ENCODE measurements at regions not wholly inside any gene's neighbourhood (a gene's known extent, or its start where the extent isn't known, plus 50 kb on each side); places are given as distances from the start of the nearest gene placed in this dataset.

GRCh38 chr7:155206318-155207020, 91.2 kb upstream of the INSIG1 start:
- DNase-seq (peak; percentile 65), ATAC-seq (ENCODE audit: low read depth) (peak; percentile 48)
- Mint-ChIP-seq H3K27me3 (no peaks in the 10 kb centered on the region), H3K9me3 (peaks cover 3% of the 10 kb centered on the region), H3K27ac (peak overlapping the region; percentile 97), H3K4me1 (peaks cover 32% of the 10 kb centered on the region), H3K4me3 (peak overlapping the region; percentile 82), H3K36me3 (ENCODE audit: low read depth) (peaks cover 2% of the 10 kb centered on the region)
- intact Hi-C loops (cut with micrococcal nuclease), result loop anchor here (2.0 to 5.0 kb wide), 3 partner anchors 516 to 1931 kb away; partner anchors contain the start of genes LMBR1 and UBE3C
- ChIA-PET POLR2A (interaction anchor here (0.9 to 4.8 kb wide), 9 partner anchors 9 to 438 kb away, joined by 3 to 176 read pairs (median 4); partner anchors contain the start of genes INSIG1 and PAXIP1), CTCF (interaction anchor here (1.3 to 2.1 kb wide), 3 partner anchors 16 to 279 kb away, joined by 3 to 9 read pairs (median 6); no protein-coding TSS in a partner anchor)
- TF ChIP-seq, protein P1, sequence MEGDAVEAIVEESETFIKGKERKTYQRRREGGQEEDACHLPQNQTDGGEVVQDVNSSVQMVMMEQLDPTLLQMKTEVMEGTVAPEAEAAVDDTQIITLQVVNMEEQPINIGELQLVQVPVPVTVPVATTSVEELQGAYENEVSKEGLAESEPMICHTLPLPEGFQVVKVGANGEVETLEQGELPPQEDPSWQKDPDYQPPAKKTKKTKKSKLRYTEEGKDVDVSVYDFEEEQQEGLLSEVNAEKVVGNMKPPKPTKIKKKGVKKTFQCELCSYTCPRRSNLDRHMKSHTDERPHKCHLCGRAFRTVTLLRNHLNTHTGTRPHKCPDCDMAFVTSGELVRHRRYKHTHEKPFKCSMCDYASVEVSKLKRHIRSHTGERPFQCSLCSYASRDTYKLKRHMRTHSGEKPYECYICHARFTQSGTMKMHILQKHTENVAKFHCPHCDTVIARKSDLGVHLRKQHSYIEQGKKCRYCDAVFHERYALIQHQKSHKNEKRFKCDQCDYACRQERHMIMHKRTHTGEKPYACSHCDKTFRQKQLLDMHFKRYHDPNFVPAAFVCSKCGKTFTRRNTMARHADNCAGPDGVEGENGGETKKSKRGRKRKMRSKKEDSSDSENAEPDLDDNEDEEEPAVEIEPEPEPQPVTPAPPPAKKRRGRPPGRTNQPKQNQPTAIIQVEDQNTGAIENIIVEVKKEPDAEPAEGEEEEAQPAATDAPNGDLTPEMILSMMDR (IDR thresholded peaks at IDR 0.05), result no peak

GRCh38 chr7:155207326-155208002, 90.2 kb upstream of the INSIG1 start:
- no peaks in the 10 kb centered on the region for H3K27me3 Mint-ChIP-seq
- ATAC-seq (ENCODE audit: low read depth), result no peak
- H3K36me3 Mint-ChIP-seq (ENCODE audit: low read depth), result peaks cover 2% of the 10 kb centered on the region
- H3K9me3 Mint-ChIP-seq, result peaks cover 3% of the 10 kb centered on the region
- intact Hi-C loops (cut with micrococcal nuclease), result loop anchor here (2.0 to 5.0 kb wide), 3 partner anchors 515 to 1930 kb away; partner anchors contain the start of genes LMBR1 and UBE3C
- TF ChIP-seq, protein P1 (IDR thresholded peaks at IDR 0.05), result no peak
- ChIA-PET CTCF (interaction anchor here (1.3 to 1.8 kb wide), 2 partner anchors 17 to 137 kb away, joined by 3 to 6 read pairs; no protein-coding TSS in a partner anchor), POLR2A (interaction anchor here (4.8 kb wide), 1 partner anchor 90 kb away, joined by 176 read pairs; the partner anchor contains the start of gene INSIG1)
- H3K27ac Mint-ChIP-seq, result peak overlapping the region; percentile 12
- DNase-seq, result no peak
- peaks cover 32% of the 10 kb centered on the region for H3K4me1 Mint-ChIP-seq
- H3K4me3 Mint-ChIP-seq, result no peak overlapping the region

DNA sequence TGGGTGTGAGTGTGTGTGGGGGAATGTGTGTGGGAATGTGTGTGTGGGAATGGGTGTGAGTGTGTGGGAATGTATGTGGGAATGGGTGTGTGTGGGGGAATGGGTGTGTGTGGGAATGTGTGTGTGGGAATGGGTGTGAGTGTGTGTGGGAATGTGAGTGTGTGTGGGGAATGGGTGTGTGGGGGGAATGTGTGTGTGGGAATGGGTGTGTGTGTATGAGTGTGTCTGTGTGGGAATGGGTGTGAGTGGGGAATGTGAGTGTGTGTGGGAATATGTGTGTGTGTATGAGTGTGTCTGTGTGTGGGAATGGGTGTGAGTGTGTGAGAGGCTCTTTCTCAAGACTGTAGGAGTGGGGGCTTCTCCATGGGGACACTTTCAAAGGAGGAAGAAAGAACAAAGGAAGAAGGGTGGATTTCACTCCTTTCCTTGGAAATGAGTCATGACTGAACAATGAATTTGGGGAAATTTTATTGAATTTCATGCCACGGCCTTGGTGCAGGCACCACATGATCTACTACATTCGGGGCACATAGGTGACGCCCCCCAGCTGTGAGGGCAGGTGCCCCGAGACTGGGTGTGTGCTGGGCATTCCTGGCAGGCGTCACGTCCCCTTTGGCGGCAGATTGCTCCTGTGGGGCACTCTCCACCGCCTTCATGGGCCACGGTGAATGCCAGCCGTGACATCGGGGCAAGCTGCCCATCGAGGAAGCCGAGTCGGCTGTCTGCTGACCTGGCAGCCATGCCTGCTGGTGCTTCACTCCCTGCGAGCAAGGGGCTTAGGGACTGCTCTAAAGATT, 88.8 kb upstream of the INSIG1 start:
- Mint-ChIP-seq H3K9me3 (peaks cover 3% of the 10 kb centered on the region), H3K4me1 (peaks cover 28% of the 10 kb centered on the region), H3K27me3 (no peaks in the 10 kb centered on the region), H3K27ac (no peak overlapping the region), H3K4me3 (no peak overlapping the region), H3K36me3 (ENCODE audit: low read depth) (peaks cover 2% of the 10 kb centered on the region)
- ATAC-seq (ENCODE audit: low read depth) (no peak), DNase-seq (no peak)
- TF ChIP-seq, protein P1 (IDR thresholded peaks at IDR 0.05), result no peak
- POLR2A ChIA-PET, result no interaction called here
- CTCF ChIA-PET, result no interaction called here
- intact Hi-C loops (cut with micrococcal nuclease), result loop anchor here (5.0 kb wide), 2 partner anchors 513 to 1928 kb away; partner anchors contain the start of gene UBE3C

DNA sequence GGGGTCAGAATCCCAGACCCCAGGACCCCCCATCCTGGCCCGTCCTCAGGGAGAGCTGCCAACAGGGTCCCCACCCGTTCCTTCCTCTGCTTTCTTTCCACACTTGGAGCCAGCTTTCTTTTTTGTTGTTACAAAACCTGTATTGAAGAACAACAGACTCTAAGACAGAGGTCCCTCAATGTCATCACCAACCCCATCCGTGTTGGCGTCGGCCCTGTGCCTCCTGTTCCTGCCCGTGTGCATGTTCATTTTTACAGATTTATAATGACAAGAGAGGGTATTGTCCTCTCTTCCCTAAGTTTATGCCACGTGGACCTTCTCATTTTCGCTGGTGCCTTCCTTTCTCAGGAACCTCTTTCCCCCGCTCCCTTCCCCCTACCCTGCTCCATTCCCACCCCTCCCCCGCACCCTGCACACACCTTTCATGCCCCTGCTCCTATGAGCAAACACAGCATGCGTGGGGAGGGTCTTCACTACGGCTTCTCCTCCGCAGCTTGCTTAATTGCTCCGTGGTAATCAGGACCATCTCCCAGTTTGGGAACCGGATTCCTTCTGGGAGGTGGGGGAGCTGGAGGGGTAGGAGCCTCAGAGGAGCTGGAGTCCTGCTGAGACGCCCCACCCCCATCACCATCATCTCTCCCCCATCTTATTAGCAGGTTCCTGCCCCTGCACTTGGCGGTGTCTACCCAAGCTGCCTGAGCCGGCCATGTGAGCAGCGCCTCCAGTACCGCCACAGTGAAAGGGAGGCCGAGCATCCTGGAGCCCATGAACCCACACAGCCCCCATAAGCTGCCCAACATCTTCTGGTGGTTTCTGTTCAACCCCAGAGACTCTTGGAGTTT, 88.0 kb upstream of the INSIG1 start:
- Mint-ChIP-seq H3K4me1 (peaks cover 28% of the 10 kb centered on the region), H3K27me3 (no peaks in the 10 kb centered on the region), H3K36me3 (ENCODE audit: low read depth) (peaks cover 2% of the 10 kb centered on the region), H3K9me3 (peaks cover 3% of the 10 kb centered on the region), H3K27ac (peak overlapping the region; percentile 6), H3K4me3 (no peak overlapping the region)
- intact Hi-C loops (cut with micrococcal nuclease), result loop anchor here (5.0 kb wide), 2 partner anchors 513 to 1928 kb away; partner anchors contain the start of gene UBE3C
- ChIA-PET CTCF (interaction anchor here (1.0 kb wide), 1 partner anchor 19 kb away, joined by 3 read pairs; no protein-coding TSS in a partner anchor), POLR2A (interaction anchor here (1.1 kb wide), 1 partner anchor 88 kb away, joined by 4 read pairs; the partner anchor contains the start of gene INSIG1)
- DNase-seq (no peak), ATAC-seq (ENCODE audit: low read depth) (no peak)
- TF ChIP-seq, protein P1 (IDR thresholded peaks at IDR 0.05), result no peak

Data from activated B cell treated with CpG ODN at 0.5 μM for 24 hours (primary cell).